Iris pigment epithelial cell (primary cell): ENCODE measurements at regions not wholly inside any gene's neighbourhood (a gene's known extent, or its start where the extent isn't known, plus 50 kb on each side); places are given as distances from the start of the nearest gene placed in this dataset.

Experiments used
- DNase-seq: peaks from one replicate; pipeline ENCODE4 v3.0.0-alpha.2; 2011; ENCODE audit warnings: low read depth

- no peak for DNase-seq
These were observed 301.8 kb downstream of the BRINP2 start for GRCh38 chr1:177472567-177472966.

- peak; percentile 15 for DNase-seq
These were observed 300.5 kb downstream of the BRINP2 start for GRCh38 chr1:177471244-177471643.

- DNase-seq = no peak
These were observed 298.8 kb downstream of the BRINP2 start for GRCh38 chr1:177469519-177469918.

GRCh38 chr1:177466286-177466685, 295.5 kb downstream of the BRINP2 start:
- DNase-seq = no peak

GRCh38 chr1:177464686-177465085, 293.9 kb downstream of the BRINP2 start:
- no peak for DNase-seq

- no peak for DNase-seq
These were observed 280.4 kb downstream of the BRINP2 start for GRCh38 chr1:177451191-177451590.

GRCh38 chr1:177448652-177449357, 278.0 kb downstream of the BRINP2 start:
- DNase-seq = peak; percentile 11

GRCh38 chr1:177448036-177448615, 277.4 kb downstream of the BRINP2 start:
- DNase-seq = no peak

- DNase-seq = no peak
These were observed 274.4 kb downstream of the BRINP2 start for GRCh38 chr1:177444997-177445746.

- no peak for DNase-seq
These were observed 272.2 kb downstream of the BRINP2 start for GRCh38 chr1:177443003-177443402.

GRCh38 chr1:177442584-177442983, 271.8 kb downstream of the BRINP2 start:
- DNase-seq = no peak

GRCh38 chr1:177441281-177441680, 270.5 kb downstream of the BRINP2 start:
- DNase-seq = no peak

GRCh38 chr1:177440821-177441220, 270.1 kb downstream of the BRINP2 start:
- DNase-seq = no peak

- DNase-seq = no peak
These were observed 268.5 kb downstream of the BRINP2 start for GRCh38 chr1:177439301-177439700.

GRCh38 chr1:177435364-177435763, 264.6 kb downstream of the BRINP2 start:
- no peak for DNase-seq

GRCh38 chr1:177432897-177433296, 262.1 kb downstream of the BRINP2 start:
- DNase-seq = peak; percentile 18

- no peak for DNase-seq
These were observed 260.4 kb downstream of the BRINP2 start for GRCh38 chr1:177431123-177431522.

GRCh38 chr1:177429234-177429633, 258.5 kb downstream of the BRINP2 start:
- DNase-seq = no peak

GRCh38 chr1:177427811-177428210, 257.1 kb downstream of the BRINP2 start:
- DNase-seq = no peak

- DNase-seq = no peak
These were observed 255.7 kb downstream of the BRINP2 start for GRCh38 chr1:177426497-177426896.

- DNase-seq = no peak
These were observed 254.4 kb downstream of the BRINP2 start for GRCh38 chr1:177425199-177425598.

- no peak for DNase-seq
These were observed 254.0 kb downstream of the BRINP2 start for GRCh38 chr1:177424744-177425143.

GRCh38 chr1:177423090-177423489, 252.3 kb downstream of the BRINP2 start:
- DNase-seq = no peak
